ENCODE measurements at regions not wholly inside any gene's neighbourhood (a gene's known extent, or its start where the extent isn't known, plus 50 kb on each side); places are given as distances from the start of the nearest gene placed in this dataset.

DNA sequence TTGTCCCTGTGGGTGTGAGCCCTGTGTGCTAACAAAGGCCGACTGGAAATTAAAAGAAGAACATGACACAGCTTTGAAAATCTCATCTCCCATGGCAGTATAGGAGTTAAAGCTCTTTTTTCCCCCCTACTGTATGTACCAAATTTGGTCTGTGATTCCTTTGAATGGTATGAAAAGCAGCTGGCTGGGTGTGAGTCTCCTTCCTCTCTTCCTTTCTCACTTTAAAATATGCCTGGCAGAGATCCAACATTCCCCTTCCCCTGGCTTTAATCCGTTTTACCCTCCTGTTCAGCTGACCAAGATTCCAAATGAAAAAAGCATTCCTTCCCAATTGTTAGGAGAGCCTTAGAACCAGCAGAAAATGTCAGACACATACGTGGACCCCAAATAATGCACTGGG lies 225.0 kb upstream of the CELF2 start:
- Histone ChIP-seq H3K27ac (ENCODE audit: low read depth in 2 of 2, low read length in 1 of 2) (no peak overlapping the region), H3K27me3 (ENCODE audit: control insufficient read depth in 1 of 2, insufficient read depth in 2 of 2, low read length in 2 of 2) (no peaks in the 10 kb centered on the region), H3K36me3 (ENCODE audit: control insufficient read depth in 2 of 2, insufficient read depth in 2 of 2, low read length in 1 of 2) (no peaks in the 10 kb centered on the region), H3K9me3 (ENCODE audit: control insufficient read depth in 2 of 2, insufficient read depth in 1 of 2, low read depth in 1 of 2, low read length in 1 of 2) (no peaks in the 10 kb centered on the region), H3K4me3 (ENCODE audit: low read depth in 1 of 2, low read length in 2 of 2) (no peak overlapping the region), H3K4me1 (ENCODE audit: control insufficient read depth in 2 of 2, insufficient read depth in 2 of 2, low read length in 1 of 2) (peaks cover 0 to 3% of the 10 kb centered on the region in 2 donors)
- 39% methylated on average over 3 of the region's 3 CpGs for WGBS, 2 donors

- WGBS, 2 donors: 73 to 82% methylated on average over 8 of the region's 8 CpGs
- Histone ChIP-seq H3K9me3 (ENCODE audit: control insufficient read depth in 2 of 2, insufficient read depth in 1 of 2, low read depth in 1 of 2, low read length in 1 of 2) (no peaks in the 10 kb centered on the region), H3K4me1 (ENCODE audit: control insufficient read depth in 2 of 2, insufficient read depth in 2 of 2, low read length in 1 of 2) (peaks cover 0 to 3% of the 10 kb centered on the region in 2 donors), H3K27me3 (ENCODE audit: control insufficient read depth in 1 of 2, insufficient read depth in 2 of 2, low read length in 2 of 2) (no peaks in the 10 kb centered on the region), H3K27ac (ENCODE audit: low read depth in 2 of 2, low read length in 1 of 2) (no peak overlapping the region), H3K36me3 (ENCODE audit: control insufficient read depth in 2 of 2, insufficient read depth in 2 of 2, low read length in 1 of 2) (no peaks in the 10 kb centered on the region), H3K4me3 (ENCODE audit: low read depth in 1 of 2, low read length in 2 of 2) (no peak overlapping the region)
Measured at GRCh38 chr10:10794046-10794445, 223.6 kb upstream of the CELF2 start.

- H3K9me3 ChIP-seq (ENCODE audit: control insufficient read depth in 2 of 2, insufficient read depth in 1 of 2, low read depth in 1 of 2, low read length in 1 of 2): no peaks in the 10 kb centered on the region
- H3K27ac ChIP-seq (ENCODE audit: low read depth in 2 of 2, low read length in 1 of 2): no peak overlapping the region
- whole genome bisulfite sequencing, 2 donors: 78 to 80% methylated on average over 5 of the region's 5 CpGs
- no peak overlapping the region for H3K4me3 ChIP-seq (ENCODE audit: low read depth in 1 of 2, low read length in 2 of 2)
- peaks cover 0 to 3% of the 10 kb centered on the region in 2 donors for H3K4me1 ChIP-seq (ENCODE audit: control insufficient read depth in 2 of 2, insufficient read depth in 2 of 2, low read length in 1 of 2)
- H3K36me3 ChIP-seq (ENCODE audit: control insufficient read depth in 2 of 2, insufficient read depth in 2 of 2, low read length in 1 of 2): no peaks in the 10 kb centered on the region
- H3K27me3 ChIP-seq (ENCODE audit: control insufficient read depth in 1 of 2, insufficient read depth in 2 of 2, low read length in 2 of 2): no peaks in the 10 kb centered on the region
Measured at GRCh38 chr10:10794791-10795191, 222.9 kb upstream of the CELF2 start.

DNA sequence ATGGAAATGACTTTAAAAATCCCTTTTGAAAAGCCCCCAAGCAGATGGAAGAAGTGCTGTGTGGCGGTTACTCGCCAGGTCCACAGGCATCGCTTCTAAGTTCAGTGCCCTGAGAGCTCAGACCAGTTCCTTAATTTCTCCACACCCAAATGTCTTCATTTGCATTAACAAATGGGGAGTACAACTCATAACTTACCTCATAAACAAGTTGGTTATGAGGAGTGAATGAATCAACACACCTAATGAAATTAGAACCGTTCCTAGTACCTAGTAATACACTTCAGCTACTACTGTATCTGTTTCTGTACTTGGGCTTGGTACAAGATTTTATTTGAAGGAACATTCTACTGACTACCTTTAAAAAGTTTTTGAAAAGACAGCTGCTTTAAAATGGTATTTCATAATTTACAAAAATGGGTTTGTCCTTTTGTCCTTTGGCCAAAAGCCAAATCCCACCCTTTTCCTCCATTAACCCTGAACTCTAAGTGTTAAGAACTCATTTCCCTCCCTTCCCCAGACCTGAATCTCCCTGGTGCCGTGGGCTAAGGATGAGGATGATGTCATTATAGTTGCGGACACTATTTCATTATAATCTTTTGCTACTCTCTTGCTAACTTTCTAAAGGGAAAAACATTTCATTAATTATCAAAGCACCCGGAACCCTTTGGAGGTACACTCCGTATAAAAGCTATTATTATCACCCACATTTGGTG lies 221.5 kb upstream of the CELF2 start:
- Histone ChIP-seq H3K27me3 (ENCODE audit: control insufficient read depth in 1 of 2, insufficient read depth in 2 of 2, low read length in 2 of 2) (no peaks in the 10 kb centered on the region), H3K4me1 (ENCODE audit: control insufficient read depth in 2 of 2, insufficient read depth in 2 of 2, low read length in 1 of 2) (peaks cover 0 to 3% of the 10 kb centered on the region in 2 donors), H3K9me3 (ENCODE audit: control insufficient read depth in 2 of 2, insufficient read depth in 1 of 2, low read depth in 1 of 2, low read length in 1 of 2) (no peaks in the 10 kb centered on the region), H3K36me3 (ENCODE audit: control insufficient read depth in 2 of 2, insufficient read depth in 2 of 2, low read length in 1 of 2) (no peaks in the 10 kb centered on the region), H3K4me3 (ENCODE audit: low read depth in 1 of 2, low read length in 2 of 2) (no peak overlapping the region), H3K27ac (ENCODE audit: low read depth in 2 of 2, low read length in 1 of 2) (peak overlapping the region in 1 of 2 donors; percentile 21)
- WGBS, 2 donors: 61 to 64% methylated on average over 8 of the region's 8 CpGs

- H3K4me3 ChIP-seq (ENCODE audit: low read depth in 1 of 2, low read length in 2 of 2): no peak overlapping the region
- peaks cover 0 to 3% of the 10 kb centered on the region in 2 donors for H3K4me1 ChIP-seq (ENCODE audit: control insufficient read depth in 2 of 2, insufficient read depth in 2 of 2, low read length in 1 of 2)
- peak overlapping the region; percentile 56 to 60 for H3K27ac ChIP-seq (ENCODE audit: low read depth in 2 of 2, low read length in 1 of 2)
- H3K9me3 ChIP-seq (ENCODE audit: control insufficient read depth in 2 of 2, insufficient read depth in 1 of 2, low read depth in 1 of 2, low read length in 1 of 2): no peaks in the 10 kb centered on the region
- WGBS, 2 donors: 36 to 41% methylated on average over 6 of the region's 6 CpGs
- H3K36me3 ChIP-seq (ENCODE audit: control insufficient read depth in 2 of 2, insufficient read depth in 2 of 2, low read length in 1 of 2): no peaks in the 10 kb centered on the region
- no peaks in the 10 kb centered on the region for H3K27me3 ChIP-seq (ENCODE audit: control insufficient read depth in 1 of 2, insufficient read depth in 2 of 2, low read length in 2 of 2)
Measured at GRCh38 chr10:10796774-10797415, 220.8 kb upstream of the CELF2 start.

DNA sequence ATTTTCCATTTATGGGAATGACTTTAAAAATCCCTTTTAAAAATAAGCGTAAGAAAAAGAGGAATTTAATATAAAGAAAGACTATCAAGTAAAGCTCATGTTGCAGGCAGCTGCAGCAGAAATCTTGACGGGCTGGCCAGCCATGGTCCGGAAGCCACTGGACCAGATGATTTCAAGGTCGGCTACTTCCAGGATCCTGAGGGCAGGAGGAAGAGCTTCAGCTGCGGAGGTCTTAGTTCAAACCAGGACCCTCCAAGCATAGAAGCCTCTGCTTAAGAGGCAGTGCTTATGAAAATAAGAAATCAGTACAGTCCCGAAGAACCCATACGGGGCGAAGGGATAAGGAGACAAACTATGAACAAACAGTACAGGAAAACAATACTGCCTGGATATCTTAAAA lies 220.2 kb upstream of the CELF2 start:
- H3K4me1 ChIP-seq (ENCODE audit: control insufficient read depth in 2 of 2, insufficient read depth in 2 of 2, low read length in 1 of 2): peaks cover 0 to 3% of the 10 kb centered on the region in 2 donors
- no peak overlapping the region for H3K4me3 ChIP-seq (ENCODE audit: low read depth in 1 of 2, low read length in 2 of 2)
- H3K27ac ChIP-seq (ENCODE audit: low read depth in 2 of 2, low read length in 1 of 2): peak overlapping the region; percentile 59 to 68
- 60 to 67% methylated on average over 8 of the region's 8 CpGs for WGBS, 2 donors
- H3K36me3 ChIP-seq (ENCODE audit: control insufficient read depth in 2 of 2, insufficient read depth in 2 of 2, low read length in 1 of 2): no peaks in the 10 kb centered on the region
- no peaks in the 10 kb centered on the region for H3K9me3 ChIP-seq (ENCODE audit: control insufficient read depth in 2 of 2, insufficient read depth in 1 of 2, low read depth in 1 of 2, low read length in 1 of 2)
- no peaks in the 10 kb centered on the region for H3K27me3 ChIP-seq (ENCODE audit: control insufficient read depth in 1 of 2, insufficient read depth in 2 of 2, low read length in 2 of 2)

GRCh38 chr10:10798102-10798863 lies 219.4 kb upstream of the CELF2 start:
- H3K27me3 ChIP-seq (ENCODE audit: control insufficient read depth in 1 of 2, insufficient read depth in 2 of 2, low read length in 2 of 2): no peaks in the 10 kb centered on the region
- no peaks in the 10 kb centered on the region for H3K36me3 ChIP-seq (ENCODE audit: control insufficient read depth in 2 of 2, insufficient read depth in 2 of 2, low read length in 1 of 2)
- H3K4me3 ChIP-seq (ENCODE audit: low read depth in 1 of 2, low read length in 2 of 2): no peak overlapping the region
- peaks cover 0 to 3% of the 10 kb centered on the region in 2 donors for H3K4me1 ChIP-seq (ENCODE audit: control insufficient read depth in 2 of 2, insufficient read depth in 2 of 2, low read length in 1 of 2)
- 34 to 37% methylated on average over 19 to 20 of the region's 20 CpGs for WGBS, 2 donors
- no peaks in the 10 kb centered on the region for H3K9me3 ChIP-seq (ENCODE audit: control insufficient read depth in 2 of 2, insufficient read depth in 1 of 2, low read depth in 1 of 2, low read length in 1 of 2)
- H3K27ac ChIP-seq (ENCODE audit: low read depth in 2 of 2, low read length in 1 of 2): peak overlapping the region; percentile 59 to 69

DNA sequence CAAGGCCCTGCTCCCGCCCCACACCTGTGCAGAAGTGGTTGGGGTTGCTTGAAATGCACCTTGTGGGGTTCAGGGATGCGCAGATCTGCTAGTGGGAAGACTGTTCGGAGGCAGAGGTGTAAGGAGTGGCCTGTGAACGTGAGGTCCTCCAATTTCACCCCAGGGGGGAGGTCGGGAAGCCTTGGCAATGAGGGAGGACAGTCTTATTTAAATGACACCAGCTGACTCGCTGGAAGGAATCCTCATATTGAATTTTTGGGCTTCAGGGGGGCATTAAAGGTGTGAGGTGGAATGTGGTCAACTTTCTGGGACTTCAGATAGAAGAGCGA lies 218.8 kb upstream of the CELF2 start:
- H3K9me3 ChIP-seq (ENCODE audit: control insufficient read depth in 2 of 2, insufficient read depth in 1 of 2, low read depth in 1 of 2, low read length in 1 of 2): no peaks in the 10 kb centered on the region
- peak overlapping the region; percentile 43 to 69 for H3K27ac ChIP-seq (ENCODE audit: low read depth in 2 of 2, low read length in 1 of 2)
- H3K36me3 ChIP-seq (ENCODE audit: control insufficient read depth in 2 of 2, insufficient read depth in 2 of 2, low read length in 1 of 2): no peaks in the 10 kb centered on the region
- peaks cover 0 to 3% of the 10 kb centered on the region in 2 donors for H3K4me1 ChIP-seq (ENCODE audit: control insufficient read depth in 2 of 2, insufficient read depth in 2 of 2, low read length in 1 of 2)
- WGBS, 2 donors: 60 to 70% methylated on average over 7 of the region's 7 CpGs
- H3K4me3 ChIP-seq (ENCODE audit: low read depth in 1 of 2, low read length in 2 of 2): no peak overlapping the region
- H3K27me3 ChIP-seq (ENCODE audit: control insufficient read depth in 1 of 2, insufficient read depth in 2 of 2, low read length in 2 of 2): no peaks in the 10 kb centered on the region

DNA sequence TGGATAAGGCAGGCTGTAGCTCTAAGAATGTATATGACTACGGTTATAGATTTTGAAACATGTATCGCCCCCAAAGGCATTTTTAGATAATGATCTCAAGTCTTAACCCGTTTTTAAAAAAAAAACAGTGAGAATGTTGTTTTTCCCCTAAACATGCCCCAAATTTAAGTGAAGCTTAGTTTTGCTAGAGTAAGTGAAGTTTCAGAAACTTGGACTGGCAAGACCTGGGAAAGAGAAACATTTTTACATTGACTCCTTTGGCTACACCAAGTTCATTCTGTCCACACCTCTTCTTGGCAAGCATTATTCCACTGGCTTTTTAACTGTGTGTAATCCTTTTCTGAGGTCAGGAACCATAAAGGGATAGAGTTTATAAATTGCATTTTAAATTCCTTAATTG lies 216.7 kb upstream of the CELF2 start:
- H3K27ac ChIP-seq (ENCODE audit: low read depth in 2 of 2, low read length in 1 of 2): no peak overlapping the region
- no peaks in the 10 kb centered on the region for H3K36me3 ChIP-seq (ENCODE audit: control insufficient read depth in 2 of 2, insufficient read depth in 2 of 2, low read length in 1 of 2)
- 68 to 69% methylated on average over 3 of the region's 3 CpGs for WGBS, 2 donors
- no peaks in the 10 kb centered on the region for H3K27me3 ChIP-seq (ENCODE audit: control insufficient read depth in 1 of 2, insufficient read depth in 2 of 2, low read length in 2 of 2)
- H3K4me1 ChIP-seq (ENCODE audit: control insufficient read depth in 2 of 2, insufficient read depth in 2 of 2, low read length in 1 of 2): peaks cover 0 to 3% of the 10 kb centered on the region in 2 donors
- H3K4me3 ChIP-seq (ENCODE audit: low read depth in 1 of 2, low read length in 2 of 2): no peak overlapping the region
- no peaks in the 10 kb centered on the region for H3K9me3 ChIP-seq (ENCODE audit: control insufficient read depth in 2 of 2, insufficient read depth in 1 of 2, low read depth in 1 of 2, low read length in 1 of 2)

Data from esophagus (tissue), 2 donors.